ENCODE measurements at regions not wholly inside any gene's neighbourhood (a gene's known extent, or its start where the extent isn't known, plus 50 kb on each side); places are given as distances from the start of the nearest gene placed in this dataset.
A peak's percentile ranks its signal among the peaks of the same experiment; 100 is the strongest.
"Not testable (repeated sequence)": the region's sequence is repeated elsewhere in the genome, so short reads cannot be mapped to it uniquely, and the experiment has no call there.

- no peak for DNase-seq (ENCODE audit: low read depth)
These were observed 51.8 kb upstream of the ZSWIM5 start for GRCh38 chr1:45258059-45258650.

GRCh38 chr1:45259053-45259452, 52.6 kb upstream of the ZSWIM5 start:
- no peak for DNase-seq (ENCODE audit: low read depth)

GRCh38 chr1:45260244-45260643, 53.8 kb upstream of the ZSWIM5 start:
- no peak for DNase-seq (ENCODE audit: low read depth)

GRCh38 chr1:45263132-45263531, 56.7 kb upstream of the ZSWIM5 start:
- no peak for DNase-seq (ENCODE audit: low read depth)

- DNase-seq (ENCODE audit: low read depth) = no peak
These were observed 58.8 kb upstream of the ZSWIM5 start for GRCh38 chr1:45265244-45265643.

GRCh38 chr1:45266151-45266801, 59.9 kb upstream of the ZSWIM5 start:
- peak; percentile 20 for DNase-seq (ENCODE audit: low read depth)

GRCh38 chr1:45268310-45268709, 58.4 kb upstream of the HPDL start:
- not testable (repeated sequence) for DNase-seq (ENCODE audit: low read depth)

GRCh38 chr1:45272267-45272666, 54.4 kb upstream of the HPDL start:
- not testable (repeated sequence) for DNase-seq (ENCODE audit: low read depth)

- DNase-seq (ENCODE audit: low read depth) = no peak
These were observed 53.8 kb upstream of the HPDL start for GRCh38 chr1:45272913-45273371.

GRCh38 chr1:45275054-45275453, 51.6 kb upstream of the HPDL start:
- DNase-seq (ENCODE audit: low read depth) = no peak
